K562 (cell line): ENCODE measurements at regions not wholly inside any gene's neighbourhood (a gene's known extent, or its start where the extent isn't known, plus 50 kb on each side); places are given as distances from the start of the nearest gene placed in this dataset.

Experiments
- ATAC-seq: fragments of 200-7000 bp; cut with Tn5 transposase; 3 replicates; pipeline ENCODE4 v1.9.1; 2020; ENCODE audit warnings: moderate library complexity
- BruUV-seq: library from RNA; stranded (reverse); fragments of 400-500 nt; replicated peaks from 2 replicates; lab custom pipeline; 2021; lab: Mats Ljungman, UMichigan
- CTCF ChIA-PET: fragments of 300-600 bp; formaldehyde crosslinking; extraction: SDS; loops from one replicate; lab custom pipeline; 2021; ENCODE audit warnings: low intra/inter-chr PET ratio; lab: Yijun Ruan, JAX
- POLR2A ChIA-PET: fragments of 300-600, 350-650 bp; sonication (Branson Sonifier 250); formaldehyde crosslinking; extraction: SDS; loops from one replicate; lab custom pipeline; 2021; ENCODE audit warnings: antibody characterized with exemption, inconsistent platforms; lab: Yijun Ruan, JAX
- DNase-seq, 4 experiments: peaks; one replicate each; pipeline versions ENCODE4 v3.0.0 to v3.0.0-alpha.2; 2011 to 2018; ENCODE audit warnings: low spot score in 3 of 4, mixed read lengths in 3 of 4; ENCODE audit errors: extremely low read depth in 1 of 4
- FAIRE-seq: peaks from 2 replicates; lab custom pipeline; 2011; peaks lifted over from hg19 to GRCh38; lab: Jason Lieb, UNC
- H2AFZ ChIP-seq: 2 replicates; pipeline ENCODE4 v1.6.0; 2011; ENCODE audit warnings: low read depth, low read length, control low read depth, inconsistent platforms
- H3K27ac ChIP-seq: fragments of 200-600 bp; 3 replicates; pipeline ENCODE4 v1.8.0; 2011; ENCODE audit warnings: low read depth, mild to moderate bottlenecking, control low read depth, inconsistent platforms, low read length, moderate library complexity, mixed read lengths; ENCODE audit errors: extremely low read depth
- H3K27me3 ChIP-seq, 2 experiments: fragments of 300-600 bp in 1 of 2; 2 replicates in 1 of 2; 3 replicates in 1 of 2; pipeline versions ENCODE4 v1.6.0 to v1.8.0; 2011; ENCODE audit warnings: inconsistent platforms in 2 of 2, low read length in 2 of 2, mild to moderate bottlenecking in 1 of 2, mixed read lengths in 1 of 2, moderate library complexity in 1 of 2; ENCODE audit not compliant: control insufficient read depth in 2 of 2, insufficient read depth in 2 of 2
- H3K36me3 ChIP-seq: fragments of 300-600 bp; 3 replicates; pipeline ENCODE4 v1.8.0; 2011; ENCODE audit warnings: mild to moderate bottlenecking, low read length, inconsistent platforms; ENCODE audit not compliant: control insufficient read depth, insufficient read depth
- H3K4me1 ChIP-seq, 2 experiments: fragments of 200-600 bp in 1 of 2; replicated peaks in 1 of 2; 2 replicates in 1 of 2; 3 replicates in 1 of 2; pipeline versions ENCODE4 v1.5.1 to v1.8.0; 2011; ENCODE audit warnings: inconsistent platforms in 2 of 2, low read length in 2 of 2, mild to moderate bottlenecking in 1 of 2, mixed read lengths in 1 of 2, moderate library complexity in 1 of 2; ENCODE audit not compliant: control insufficient read depth in 2 of 2, insufficient read depth in 2 of 2
- H3K4me2 ChIP-seq: 2 replicates; pipeline ENCODE4 v1.6.1; 2011; ENCODE audit warnings: low read length, control low read depth, inconsistent platforms, mixed read lengths; ENCODE audit not compliant: insufficient read depth
- H3K4me3 ChIP-seq: fragments of 200-600 bp; sonication (generic), shearing (Covaris generic); 2 replicates; pipeline ENCODE4 v1.5.1; 2016; ENCODE audit warnings: control low read depth, inconsistent platforms
- H3K79me2 ChIP-seq: fragments of 200-600 bp; 3 replicates; pipeline ENCODE4 v1.8.0; 2011; ENCODE audit warnings: low read length, inconsistent platforms; ENCODE audit not compliant: control insufficient read depth, insufficient read depth
- H3K9ac ChIP-seq, 2 experiments: 2 replicates each; pipeline versions ENCODE4 v1.6.0 to v1.6.1; 2011; ENCODE audit warnings: low read depth in 2 of 2, low read length in 2 of 2, control low read depth in 1 of 2, inconsistent platforms in 1 of 2, mild to moderate bottlenecking in 1 of 2, mixed read lengths in 1 of 2; ENCODE audit not compliant: insufficient read depth in 1 of 2
- H3K9me1 ChIP-seq: one replicate; pipeline ENCODE4 v1.6.0; 2011; ENCODE audit warnings: inconsistent platforms, mild to moderate bottlenecking, low read length, moderate library complexity; ENCODE audit not compliant: control insufficient read depth, insufficient read depth
- H3K9me3 ChIP-seq: replicated peaks from 2 replicates; pipeline ENCODE4 v1.5.1; 2011; ENCODE audit warnings: low read depth, low read length, inconsistent platforms; ENCODE audit not compliant: control insufficient read depth, insufficient read depth
- H4K20me1 ChIP-seq: replicated peaks from 2 replicates; pipeline ENCODE4 v1.6.1; 2011; ENCODE audit warnings: low read length, inconsistent platforms, mixed read lengths; ENCODE audit not compliant: control insufficient read depth, insufficient read depth
- CBX8 ChIP-seq: fragments of 200-600 bp; sonication (generic); IDR thresholded peaks from 2 replicates; pipeline ENCODE4 v1.6.1; 2012; ENCODE audit warnings: borderline replicate concordance, mixed run types, low read depth, mild to moderate bottlenecking, moderate library complexity, mixed read lengths, low read length, control low read depth, inconsistent platforms; ENCODE audit not compliant: poor library complexity, severe bottlenecking; ENCODE audit errors: extremely low read depth
- CTBP1 ChIP-seq: fragments of 450-650 bp; IDR thresholded peaks from 2 replicates; pipeline ENCODE4 v1.6.1; 2016; ENCODE audit warnings: borderline replicate concordance
- HDAC8 ChIP-seq: fragments of 450-650 bp; IDR thresholded peaks from 2 replicates; pipeline ENCODE4 v1.6.1; 2016; ENCODE audit warnings: mild to moderate bottlenecking, missing genetic modification characterization, moderate library complexity, missing compliant biosample characterization
- SRF ChIP-seq, 2 experiments: fragments of 250-450, 450-650 bp in 1 of 2; sonication (Bioruptor Pico) in 1 of 2; sonication (generic) in 1 of 2; formaldehyde crosslinking; IDR thresholded peaks; 2 replicates each; pipeline versions ENCODE4 v1.5.0 to v1.5.1; 2020 to 2022; ENCODE audit warnings: mild to moderate bottlenecking in 1 of 2, missing genetic modification reagents in 1 of 2
- TCF7 ChIP-seq: sonication (generic); IDR thresholded peaks from 2 replicates; pipeline ENCODE4 v1.6.1; 2016; ENCODE audit warnings: antibody characterized with exemption, borderline replicate concordance
- ZC3H11A ChIP-seq: IDR thresholded peaks from 2 replicates; pipeline ENCODE4 v1.6.1; 2012; ENCODE audit warnings: low read depth, low read length, improper control_type of control experiment
- ZFX ChIP-seq: sonication (generic); formaldehyde crosslinking; IDR thresholded peaks from 2 replicates; pipeline ENCODE4 v1.8.0; 2022; ENCODE audit warnings: mild to moderate bottlenecking, missing genetic modification reagents, moderate library complexity
- ZHX1 ChIP-seq: fragments of 150-350 bp; conservative IDR thresholded peaks from 2 replicates; pipeline ENCODE4 v1.6.1; 2014; ENCODE audit warnings: low read length
- ZNF274 ChIP-seq: IDR thresholded peaks from 2 replicates; pipeline ENCODE4 v1.6.1; 2011; ENCODE audit warnings: low read depth, mild to moderate bottlenecking, low read length, moderate library complexity, borderline replicate concordance
- ZNF407 ChIP-seq: fragments of 450-650 bp; IDR thresholded peaks from 2 replicates; pipeline ENCODE4 v1.6.1; 2016; ENCODE audit warnings: low read depth
- WGBS: fragments of 100-300 bp; shearing (Covaris generic); methylation state at CpG from one replicate; pipeline ENCODE4 v1.1.6; 2016; ENCODE audit warnings: low coverage, mixed read lengths; ENCODE audit not compliant: insufficient coverage; ENCODE audit errors: missing lambda C conversion rate; 5-methylcytosine and 5-hydroxymethylcytosine counted together
- in situ Hi-C: fragments of 300-500 bp; cut with MboI; formaldehyde crosslinking; loops from 4 replicates; pipeline ENCODE4 v1.15.0; 2018; ENCODE audit warnings: inconsistent platforms, mixed read lengths
- intact Hi-C: fragments of 100-400 bp; cut with micrococcal nuclease; formaldehyde crosslinking; loops from 2 replicates; pipeline ENCODE4 v1.14.2; 2022

- CTCF ChIA-PET: no interaction called here
- 0% methylated on average over 1 of the region's 1 CpG for WGBS
- Histone ChIP-seq H2AFZ (no peak overlapping the region), H3K79me2 (no peaks in the 10 kb centered on the region), H3K36me3 (no peaks in the 10 kb centered on the region), H3K4me1 (no peaks in the 10 kb centered on the region), H4K20me1 (no peaks in the 10 kb centered on the region), H3K4me3 (no peak overlapping the region), H3K9ac (no peak overlapping the region), H3K27ac (no peak overlapping the region), H3K4me2 (no peak overlapping the region), H3K9me3 (no peaks in the 10 kb centered on the region), H3K9me1 (no peaks in the 10 kb centered on the region), H3K27me3 (no peaks in the 10 kb centered on the region; a peak in 1 of 5 replicates)
- in situ Hi-C loops: no loop called here
- no TSS peak for BruUV-seq
- no peak for DNase-seq
- ATAC-seq: no peak
- FAIRE-seq: no peak
- intact Hi-C loops: no loop called here
- POLR2A ChIA-PET: no interaction called here
- no peak for TF ChIP-seq SRF (CRISPR knock-in tag; IDR thresholded peaks at IDR 0.05)
- TF ChIP-seq CBX8: no peak
- no peak for TF ChIP-seq TCF7
- TF ChIP-seq ZNF407: no peak
- TF ChIP-seq ZNF274: no peak
- no peak for TF ChIP-seq CTBP1
- no peak for TF ChIP-seq ZFX (CRISPR knock-in tag)
- no peak for TF ChIP-seq ZHX1
- no peak for TF ChIP-seq HDAC8 (tag)
- TF ChIP-seq ZC3H11A: no peak
These were observed 83.1 kb upstream of the OXGR1 start for GRCh38 chr13:97077341-97077740.
